Body of pancreas (tissue), 4 donors: ENCODE measurements at regions not wholly inside any gene's neighbourhood (a gene's known extent, or its start where the extent isn't known, plus 50 kb on each side); places are given as distances from the start of the nearest gene placed in this dataset.

Experiments used
- CTCF ChIP-seq, 7 experiments: fragments of 450-650 bp in 4 of 7; fragments of 200-600 bp in 3 of 7; sonication (generic) in 3 of 7; IDR thresholded peaks; one replicate each; pipeline ENCODE4 v1.5.1; 2016 to 2019; ENCODE audit warnings: antibody characterized with exemption in 7 of 7
- POLR2A ChIP-seq, 3 donors: fragments of 450-650 bp; IDR thresholded peaks; one replicate each; pipeline ENCODE4 v1.6.1; 2016; ENCODE audit warnings: antibody characterized with exemption in 3 of 3, mild to moderate bottlenecking in 2 of 3

- TF ChIP-seq CTCF (IDR thresholded peaks at IDR 0.05) (no peak), POLR2A (IDR thresholded peaks at IDR 0.05) (no peak)
Observed at GRCh38 chr13:69010789-69011188, 1096.8 kb upstream of the ATXN8OS start.
